HEK293 (cell line): ENCODE measurements at regions not wholly inside any gene's neighbourhood (a gene's known extent, or its start where the extent isn't known, plus 50 kb on each side); places are given as distances from the start of the nearest gene placed in this dataset.

ENCODE experiments used
- CTCF ChIA-PET: fragments of 350-600 bp; formaldehyde crosslinking; extraction: SDS; loops from one replicate; lab custom pipeline; 2021; ENCODE audit warnings: antibody characterized with exemption; lab: Yijun Ruan, JAX
- POLR2A ChIA-PET: fragments of 300-600 bp; formaldehyde crosslinking; extraction: SDS; loops from one replicate; lab custom pipeline; 2020; ENCODE audit warnings: antibody characterized with exemption, inconsistent platforms; lab: Yijun Ruan, JAX
- H3K27ac ChIP-seq: fragments of 200-500 bp; sonication (Bioruptor generic); 2 replicates; pipeline ENCODE4 v1.5.1; 2014; ENCODE audit warnings: low read depth, low read length, control low read depth, inconsistent platforms; ENCODE audit errors: extremely low read depth
- H3K36me3 ChIP-seq, 2 experiments: fragments of 200-500 bp in 1 of 2; sonication (Bioruptor generic) in 1 of 2; 1 replicate in 1 of 2; 2 replicates in 1 of 2; pipeline ENCODE4 v1.5.1; 2014 to 2017; ENCODE audit warnings: inconsistent platforms in 2 of 2, low read length in 2 of 2; ENCODE audit not compliant: control insufficient read depth in 2 of 2, insufficient read depth in 1 of 2
- H3K4me1 ChIP-seq: fragments of 200-500 bp; sonication (Bioruptor generic); 2 replicates; pipeline ENCODE4 v1.5.1; 2014; ENCODE audit warnings: mild to moderate bottlenecking, low read length, inconsistent platforms; ENCODE audit not compliant: control insufficient read depth, insufficient read depth
- H3K4me3 ChIP-seq: 2 replicates; pipeline ENCODE4 v1.5.1; 2011; ENCODE audit warnings: low read depth, mild to moderate bottlenecking, control low read depth, low read length, moderate library complexity
- H3K9me3 ChIP-seq: fragments of 200-500 bp; sonication (Bioruptor generic); 2 replicates; pipeline ENCODE4 v1.5.1; 2014; ENCODE audit warnings: low read depth, low read length, inconsistent platforms; ENCODE audit not compliant: control insufficient read depth, insufficient read depth
- KLF9 ChIP-seq: fragments of 450-650 bp; formaldehyde crosslinking; IDR thresholded peaks from 2 replicates; pipeline ENCODE4 v1.5.1; 2016; ENCODE audit warnings: missing biosample characterization, missing genetic modification characterization, low read depth
- ZBTB21 ChIP-seq: fragments of 450-650 bp; formaldehyde crosslinking; IDR thresholded peaks from 2 replicates; pipeline ENCODE4 v1.5.1; 2017; ENCODE audit warnings: missing biosample characterization, missing genetic modification characterization
- ZFP41 ChIP-seq: fragments of 450-650 bp; formaldehyde crosslinking; IDR thresholded peaks from 2 replicates; pipeline ENCODE4 v1.5.1; 2016; ENCODE audit warnings: missing biosample characterization, missing genetic modification characterization, borderline replicate concordance
- ZNF23 ChIP-seq: fragments of 450-650 bp; formaldehyde crosslinking; IDR thresholded peaks from 2 replicates; pipeline ENCODE4 v1.5.1; 2016; ENCODE audit warnings: missing biosample characterization, missing genetic modification characterization, borderline replicate concordance
- ZNF248 ChIP-seq: fragments of 450-650 bp; formaldehyde crosslinking; IDR thresholded peaks from 2 replicates; pipeline ENCODE4 v1.5.1; 2017; ENCODE audit warnings: missing biosample characterization, missing genetic modification characterization
- ZNF560 ChIP-seq: fragments of 450-650 bp; formaldehyde crosslinking; IDR thresholded peaks from 2 replicates; pipeline ENCODE4 v1.5.1; 2017; ENCODE audit warnings: missing biosample characterization, missing genetic modification characterization, borderline replicate concordance
- ZNF623 ChIP-seq: fragments of 450-650 bp; formaldehyde crosslinking; IDR thresholded peaks from 2 replicates; pipeline ENCODE4 v1.5.1; 2016; ENCODE audit warnings: missing biosample characterization, missing genetic modification characterization
- ZNF837 ChIP-seq: fragments of 450-650 bp; formaldehyde crosslinking; IDR thresholded peaks from 2 replicates; pipeline ENCODE4 v1.5.1; 2016; ENCODE audit warnings: missing biosample characterization, missing genetic modification characterization
- ZNF843 ChIP-seq: fragments of 450-650 bp; formaldehyde crosslinking; IDR thresholded peaks from 2 replicates; pipeline ENCODE4 v1.5.1; 2016; ENCODE audit warnings: missing biosample characterization, missing genetic modification characterization
- TF ChIP-seq, protein P1 (sequence below): fragments of 450-650 bp; formaldehyde crosslinking; IDR thresholded peaks from 2 replicates; pipeline ENCODE4 v1.5.1; 2016; ENCODE audit warnings: missing biosample characterization, missing genetic modification characterization, low read depth
- TF ChIP-seq, protein P2 (sequence below): fragments of 450-650 bp; formaldehyde crosslinking; optimal IDR thresholded peaks from 2 replicates; pipeline ENCODE3; 2016; ENCODE audit warnings: missing biosample characterization, mild to moderate bottlenecking, missing genetic modification characterization
- TF ChIP-seq, protein P3 (sequence below): fragments of 450-650 bp; formaldehyde crosslinking; IDR thresholded peaks from 2 replicates; pipeline ENCODE4 v1.5.1; 2016; ENCODE audit warnings: missing biosample characterization, missing genetic modification characterization
- TF ChIP-seq, protein P4 (sequence below): IDR thresholded peaks from 2 replicates; pipeline ENCODE4 v1.6.1; 2011; ENCODE audit warnings: mild to moderate bottlenecking, low read depth, low read length, borderline replicate concordance
- TF ChIP-seq, protein P5 (sequence below): fragments of 450-650 bp; IDR thresholded peaks from 2 replicates; pipeline ENCODE4 v1.5.1; 2018; ENCODE audit warnings: missing biosample characterization, mild to moderate bottlenecking, missing genetic modification characterization
- TF ChIP-seq, protein P6 (sequence below): fragments of 450-650 bp; formaldehyde crosslinking; IDR thresholded peaks from 2 replicates; pipeline ENCODE4 v1.5.1; 2016; ENCODE audit warnings: missing biosample characterization, missing genetic modification characterization, low read depth
- TF ChIP-seq, protein P7 (sequence below): fragments of 450-650 bp; formaldehyde crosslinking; IDR thresholded peaks from 2 replicates; pipeline ENCODE4; 2016; ENCODE audit warnings: missing biosample characterization, missing genetic modification characterization
- TF ChIP-seq, protein P8 (sequence below): fragments of 450-650 bp; formaldehyde crosslinking; IDR thresholded peaks from 2 replicates; pipeline ENCODE4 v1.5.1; 2016; ENCODE audit warnings: missing biosample characterization, missing genetic modification characterization, borderline replicate concordance
- TF ChIP-seq, protein P9 (sequence below): fragments of 450-650 bp; formaldehyde crosslinking; IDR thresholded peaks from 2 replicates; pipeline ENCODE4 v1.5.1; 2017; ENCODE audit warnings: missing biosample characterization, missing genetic modification characterization

DNA sequence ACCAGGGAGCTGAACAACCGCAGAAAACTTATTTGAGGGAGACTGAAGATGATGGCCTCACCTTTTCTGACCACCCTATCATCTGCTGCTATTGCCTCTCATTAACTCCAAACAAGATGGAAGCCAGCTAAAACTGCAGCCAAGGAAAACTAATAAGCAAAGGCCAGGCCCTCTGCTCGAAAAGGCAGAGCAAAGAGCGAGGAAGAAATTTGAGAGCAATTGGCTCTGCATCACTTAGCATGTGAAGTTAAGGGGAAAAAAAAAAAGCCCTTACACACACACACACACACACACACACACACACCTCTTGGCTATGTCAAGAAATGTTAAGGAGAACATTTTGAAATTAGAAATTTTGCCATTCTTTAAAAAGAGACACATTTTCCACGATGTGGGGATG, 228.1 kb upstream of the CYLC2 start:
- CTCF ChIA-PET, result no interaction called here
- POLR2A ChIA-PET, result no interaction called here
- H3K36me3 ChIP-seq, result no peaks in the 10 kb centered on the region

DNA sequence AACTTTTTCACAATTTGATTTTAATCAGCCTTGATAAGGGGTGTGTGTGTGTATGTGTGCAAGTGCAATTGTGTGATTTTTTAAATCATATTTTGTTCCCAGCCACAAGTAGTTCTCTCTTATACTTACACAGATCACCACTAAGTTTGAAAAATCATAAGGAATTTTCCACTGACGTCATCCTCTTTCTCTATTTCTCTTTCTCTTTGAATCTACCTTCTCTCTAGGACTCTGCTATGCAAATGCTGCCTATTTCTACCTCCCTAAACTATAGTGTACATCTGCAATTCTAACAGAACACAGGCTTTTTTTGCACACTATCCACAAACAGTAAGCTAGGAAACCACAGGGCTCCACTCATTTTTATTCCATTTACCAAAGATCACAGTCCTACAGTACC, 254.6 kb upstream of the CYLC2 start:
- CTCF ChIA-PET, result no interaction called here
- Histone ChIP-seq H3K27ac (no peak overlapping the region), H3K4me3 (no peak overlapping the region), H3K9me3 (no peaks in the 10 kb centered on the region), H3K36me3 (no peaks in the 10 kb centered on the region), H3K4me1 (no peaks in the 10 kb centered on the region)
- TF ChIP-seq, protein P1, sequence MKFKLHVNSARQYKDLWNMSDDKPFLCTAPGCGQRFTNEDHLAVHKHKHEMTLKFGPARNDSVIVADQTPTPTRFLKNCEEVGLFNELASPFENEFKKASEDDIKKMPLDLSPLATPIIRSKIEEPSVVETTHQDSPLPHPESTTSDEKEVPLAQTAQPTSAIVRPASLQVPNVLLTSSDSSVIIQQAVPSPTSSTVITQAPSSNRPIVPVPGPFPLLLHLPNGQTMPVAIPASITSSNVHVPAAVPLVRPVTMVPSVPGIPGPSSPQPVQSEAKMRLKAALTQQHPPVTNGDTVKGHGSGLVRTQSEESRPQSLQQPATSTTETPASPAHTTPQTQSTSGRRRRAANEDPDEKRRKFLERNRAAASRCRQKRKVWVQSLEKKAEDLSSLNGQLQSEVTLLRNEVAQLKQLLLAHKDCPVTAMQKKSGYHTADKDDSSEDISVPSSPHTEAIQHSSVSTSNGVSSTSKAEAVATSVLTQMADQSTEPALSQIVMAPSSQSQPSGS, result peak; percentile 53
- TF ChIP-seq, protein P2, sequence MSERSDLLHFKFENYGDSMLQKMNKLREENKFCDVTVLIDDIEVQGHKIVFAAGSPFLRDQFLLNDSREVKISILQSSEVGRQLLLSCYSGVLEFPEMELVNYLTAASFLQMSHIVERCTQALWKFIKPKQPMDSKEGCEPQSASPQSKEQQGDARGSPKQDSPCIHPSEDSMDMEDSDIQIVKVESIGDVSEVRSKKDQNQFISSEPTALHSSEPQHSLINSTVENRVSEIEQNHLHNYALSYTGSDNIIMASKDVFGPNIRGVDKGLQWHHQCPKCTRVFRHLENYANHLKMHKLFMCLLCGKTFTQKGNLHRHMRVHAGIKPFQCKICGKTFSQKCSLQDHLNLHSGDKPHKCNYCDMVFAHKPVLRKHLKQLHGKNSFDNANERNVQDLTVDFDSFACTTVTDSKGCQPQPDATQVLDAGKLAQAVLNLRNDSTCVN (tag by site-specific recombination), result no peak
- TF ChIP-seq, protein P3, sequence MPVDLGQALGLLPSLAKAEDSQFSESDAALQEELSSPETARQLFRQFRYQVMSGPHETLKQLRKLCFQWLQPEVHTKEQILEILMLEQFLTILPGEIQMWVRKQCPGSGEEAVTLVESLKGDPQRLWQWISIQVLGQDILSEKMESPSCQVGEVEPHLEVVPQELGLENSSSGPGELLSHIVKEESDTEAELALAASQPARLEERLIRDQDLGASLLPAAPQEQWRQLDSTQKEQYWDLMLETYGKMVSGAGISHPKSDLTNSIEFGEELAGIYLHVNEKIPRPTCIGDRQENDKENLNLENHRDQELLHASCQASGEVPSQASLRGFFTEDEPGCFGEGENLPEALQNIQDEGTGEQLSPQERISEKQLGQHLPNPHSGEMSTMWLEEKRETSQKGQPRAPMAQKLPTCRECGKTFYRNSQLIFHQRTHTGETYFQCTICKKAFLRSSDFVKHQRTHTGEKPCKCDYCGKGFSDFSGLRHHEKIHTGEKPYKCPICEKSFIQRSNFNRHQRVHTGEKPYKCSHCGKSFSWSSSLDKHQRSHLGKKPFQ, result no peak
- TF ChIP-seq ZNF837 (tag by site-specific recombination) (no peak), ZFP41 (tag by site-specific recombination) (no peak)
- TF ChIP-seq, protein P4, sequence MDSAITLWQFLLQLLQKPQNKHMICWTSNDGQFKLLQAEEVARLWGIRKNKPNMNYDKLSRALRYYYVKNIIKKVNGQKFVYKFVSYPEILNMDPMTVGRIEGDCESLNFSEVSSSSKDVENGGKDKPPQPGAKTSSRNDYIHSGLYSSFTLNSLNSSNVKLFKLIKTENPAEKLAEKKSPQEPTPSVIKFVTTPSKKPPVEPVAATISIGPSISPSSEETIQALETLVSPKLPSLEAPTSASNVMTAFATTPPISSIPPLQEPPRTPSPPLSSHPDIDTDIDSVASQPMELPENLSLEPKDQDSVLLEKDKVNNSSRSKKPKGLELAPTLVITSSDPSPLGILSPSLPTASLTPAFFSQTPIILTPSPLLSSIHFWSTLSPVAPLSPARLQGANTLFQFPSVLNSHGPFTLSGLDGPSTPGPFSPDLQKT, result no peak
- TF ChIP-seq, protein P5, sequence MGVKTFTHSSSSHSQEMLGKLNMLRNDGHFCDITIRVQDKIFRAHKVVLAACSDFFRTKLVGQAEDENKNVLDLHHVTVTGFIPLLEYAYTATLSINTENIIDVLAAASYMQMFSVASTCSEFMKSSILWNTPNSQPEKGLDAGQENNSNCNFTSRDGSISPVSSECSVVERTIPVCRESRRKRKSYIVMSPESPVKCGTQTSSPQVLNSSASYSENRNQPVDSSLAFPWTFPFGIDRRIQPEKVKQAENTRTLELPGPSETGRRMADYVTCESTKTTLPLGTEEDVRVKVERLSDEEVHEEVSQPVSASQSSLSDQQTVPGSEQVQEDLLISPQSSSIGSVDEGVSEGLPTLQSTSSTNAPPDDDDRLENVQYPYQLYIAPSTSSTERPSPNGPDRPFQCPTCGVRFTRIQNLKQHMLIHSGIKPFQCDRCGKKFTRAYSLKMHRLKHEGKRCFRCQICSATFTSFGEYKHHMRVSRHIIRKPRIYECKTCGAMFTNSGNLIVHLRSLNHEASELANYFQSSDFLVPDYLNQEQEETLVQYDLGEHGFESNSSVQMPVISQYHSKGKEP (tag by site-specific recombination), result no peak
- POLR2A ChIA-PET, result no interaction called here

More for the DNA sequence above, 228.1 kb upstream of the CYLC2 start:
- no peak overlapping the region for H3K4me3 ChIP-seq
- H3K4me1 ChIP-seq, result no peaks in the 10 kb centered on the region
- TF ChIP-seq, protein P6, sequence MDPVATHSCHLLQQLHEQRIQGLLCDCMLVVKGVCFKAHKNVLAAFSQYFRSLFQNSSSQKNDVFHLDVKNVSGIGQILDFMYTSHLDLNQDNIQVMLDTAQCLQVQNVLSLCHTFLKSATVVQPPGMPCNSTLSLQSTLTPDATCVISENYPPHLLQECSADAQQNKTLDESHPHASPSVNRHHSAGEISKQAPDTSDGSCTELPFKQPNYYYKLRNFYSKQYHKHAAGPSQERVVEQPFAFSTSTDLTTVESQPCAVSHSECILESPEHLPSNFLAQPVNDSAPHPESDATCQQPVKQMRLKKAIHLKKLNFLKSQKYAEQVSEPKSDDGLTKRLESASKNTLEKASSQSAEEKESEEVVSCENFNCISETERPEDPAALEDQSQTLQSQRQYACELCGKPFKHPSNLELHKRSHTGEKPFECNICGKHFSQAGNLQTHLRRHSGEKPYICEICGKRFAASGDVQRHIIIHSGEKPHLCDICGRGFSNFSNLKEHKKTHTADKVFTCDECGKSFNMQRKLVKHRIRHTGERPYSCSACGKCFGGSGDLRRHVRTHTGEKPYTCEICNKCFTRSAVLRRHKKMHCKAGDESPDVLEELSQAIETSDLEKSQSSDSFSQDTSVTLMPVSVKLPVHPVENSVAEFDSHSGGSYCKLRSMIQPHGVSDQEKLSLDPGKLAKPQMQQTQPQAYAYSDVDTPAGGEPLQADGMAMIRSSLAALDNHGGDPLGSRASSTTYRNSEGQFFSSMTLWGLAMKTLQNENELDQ (tag by site-specific recombination), result no peak
- TF ChIP-seq ZNF623 (no peak), ZNF248 (tag by site-specific recombination) (no peak), ZBTB21 (tag by site-specific recombination) (no peak), ZNF843 (tag by site-specific recombination) (no peak), KLF9 (no peak), ZNF560 (tag by site-specific recombination) (no peak), ZNF23 (tag by site-specific recombination) (no peak)
- TF ChIP-seq, protein P3, result no peak
- TF ChIP-seq, protein P7, sequence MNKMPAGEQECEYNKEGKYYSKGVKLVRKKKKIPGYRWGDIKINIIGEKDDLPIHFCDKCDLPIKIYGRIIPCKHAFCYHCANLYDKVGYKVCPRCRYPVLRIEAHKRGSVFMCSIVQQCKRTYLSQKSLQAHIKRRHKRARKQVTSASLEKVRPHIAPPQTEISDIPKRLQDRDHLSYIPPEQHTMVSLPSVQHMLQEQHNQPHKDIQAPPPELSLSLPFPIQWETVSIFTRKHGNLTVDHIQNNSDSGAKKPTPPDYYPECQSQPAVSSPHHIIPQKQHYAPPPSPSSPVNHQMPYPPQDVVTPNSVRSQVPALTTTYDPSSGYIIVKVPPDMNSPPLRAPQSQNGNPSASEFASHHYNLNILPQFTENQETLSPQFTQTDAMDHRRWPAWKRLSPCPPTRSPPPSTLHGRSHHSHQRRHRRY (tag by site-specific recombination), result no peak
- TF ChIP-seq, protein P8, sequence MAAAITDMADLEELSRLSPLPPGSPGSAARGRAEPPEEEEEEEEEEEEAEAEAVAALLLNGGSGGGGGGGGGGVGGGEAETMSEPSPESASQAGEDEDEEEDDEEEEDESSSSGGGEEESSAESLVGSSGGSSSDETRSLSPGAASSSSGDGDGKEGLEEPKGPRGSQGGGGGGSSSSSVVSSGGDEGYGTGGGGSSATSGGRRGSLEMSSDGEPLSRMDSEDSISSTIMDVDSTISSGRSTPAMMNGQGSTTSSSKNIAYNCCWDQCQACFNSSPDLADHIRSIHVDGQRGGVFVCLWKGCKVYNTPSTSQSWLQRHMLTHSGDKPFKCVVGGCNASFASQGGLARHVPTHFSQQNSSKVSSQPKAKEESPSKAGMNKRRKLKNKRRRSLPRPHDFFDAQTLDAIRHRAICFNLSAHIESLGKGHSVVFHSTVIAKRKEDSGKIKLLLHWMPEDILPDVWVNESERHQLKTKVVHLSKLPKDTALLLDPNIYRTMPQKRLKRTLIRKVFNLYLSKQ (tag by site-specific recombination), result no peak
- TF ChIP-seq, protein P9, sequence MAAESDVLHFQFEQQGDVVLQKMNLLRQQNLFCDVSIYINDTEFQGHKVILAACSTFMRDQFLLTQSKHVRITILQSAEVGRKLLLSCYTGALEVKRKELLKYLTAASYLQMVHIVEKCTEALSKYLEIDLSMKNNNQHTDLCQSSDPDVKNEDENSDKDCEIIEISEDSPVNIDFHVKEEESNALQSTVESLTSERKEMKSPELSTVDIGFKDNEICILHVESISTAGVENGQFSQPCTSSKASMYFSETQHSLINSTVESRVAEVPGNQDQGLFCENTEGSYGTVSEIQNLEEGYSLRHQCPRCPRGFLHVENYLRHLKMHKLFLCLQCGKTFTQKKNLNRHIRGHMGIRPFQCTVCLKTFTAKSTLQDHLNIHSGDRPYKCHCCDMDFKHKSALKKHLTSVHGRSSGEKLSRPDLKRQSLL (tag by site-specific recombination), result no peak
- H3K27ac ChIP-seq, result no peak overlapping the region
- no peaks in the 10 kb centered on the region for H3K9me3 ChIP-seq
